GM21515 (cell line): ENCODE measurements at regions not wholly inside any gene's neighbourhood (a gene's known extent, or its start where the extent isn't known, plus 50 kb on each side); places are given as distances from the start of the nearest gene placed in this dataset.

Experiments used
- ATAC-seq: cut with Tn5 transposase; IDR thresholded peaks from one replicate; pipeline ENCODE4 v1.9.1; 2021; ENCODE audit not compliant: unreplicated experiment

DNA sequence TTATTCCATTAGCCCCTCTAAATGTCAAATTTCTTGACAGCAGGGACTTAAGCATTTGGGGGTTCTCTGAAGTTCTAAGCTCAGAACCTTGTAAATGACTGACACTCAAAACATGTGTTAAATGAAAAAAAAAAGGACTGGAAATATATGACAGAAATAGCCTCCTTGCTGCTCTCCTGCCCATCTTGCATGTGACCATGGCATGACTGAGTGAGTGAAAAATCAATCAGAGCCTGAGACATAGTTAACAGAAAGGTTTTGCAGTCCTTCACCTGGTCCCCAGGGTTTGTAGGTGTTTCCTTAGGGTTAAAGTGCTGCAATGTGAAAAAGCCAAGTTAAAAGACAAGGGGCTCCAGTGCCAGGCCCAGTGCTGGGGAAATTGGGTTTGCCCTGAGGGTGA, 168.1 kb downstream of the ZBTB18 start:
- ATAC-seq: no peak

DNA sequence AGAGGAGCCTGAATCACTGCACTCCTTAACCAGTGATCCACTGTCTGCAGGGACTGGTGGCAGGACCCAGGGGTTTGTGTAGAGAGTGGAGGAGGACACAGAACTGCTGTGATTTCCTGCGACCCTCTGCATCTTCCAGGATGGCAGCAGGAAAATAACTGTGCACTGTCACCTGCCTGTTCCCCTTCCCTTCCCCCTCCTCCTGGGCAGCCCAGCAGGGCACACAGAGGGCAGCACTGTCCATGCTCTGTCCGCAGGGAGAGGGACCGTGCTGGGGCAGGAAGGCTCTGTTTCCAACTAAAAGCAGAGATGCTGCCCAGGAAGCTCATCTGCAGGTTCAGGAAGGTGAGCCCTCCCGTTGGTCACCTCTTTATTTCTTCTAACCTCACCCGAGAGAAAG, 168.7 kb downstream of the ZBTB18 start:
- no peak for ATAC-seq

DNA sequence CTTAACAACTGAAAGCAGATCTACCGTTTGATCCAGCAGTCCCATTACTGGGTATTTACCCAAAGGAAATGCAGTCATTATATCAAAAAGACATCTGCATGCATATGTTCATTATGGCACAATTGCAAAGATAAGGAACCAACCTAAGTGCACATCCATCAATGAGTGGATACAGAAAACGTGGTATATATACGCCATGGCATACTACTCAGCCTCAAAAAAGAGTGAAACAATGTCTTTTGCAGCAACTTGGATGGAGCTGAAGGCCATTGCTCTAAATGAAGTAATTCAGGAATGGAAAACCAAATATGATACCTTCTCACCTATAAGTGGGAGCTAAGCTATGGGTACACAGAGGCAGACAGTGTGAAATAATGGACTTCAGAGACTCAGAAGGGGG, 169.3 kb downstream of the ZBTB18 start:
- ATAC-seq: no peak

DNA sequence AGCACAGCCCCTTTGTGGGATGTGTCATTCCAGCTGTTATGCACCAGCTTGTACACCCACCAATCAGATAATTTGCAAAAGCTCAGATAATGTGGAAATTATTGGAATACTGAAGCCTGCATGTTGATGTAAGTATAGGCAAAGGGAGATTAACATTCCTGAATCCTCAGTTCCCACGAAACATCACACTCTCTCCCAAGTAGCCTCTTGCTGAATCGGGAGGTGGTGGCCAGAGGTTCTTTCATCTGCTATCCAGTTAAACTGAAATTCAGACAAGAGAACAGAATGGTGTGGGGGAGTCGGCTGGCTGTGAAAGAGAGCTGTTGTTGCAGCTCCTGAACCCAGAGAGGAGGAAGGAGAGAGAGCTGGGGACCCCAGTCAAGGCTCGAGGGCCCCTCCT, 170.9 kb downstream of the ZBTB18 start:
- no peak for ATAC-seq

DNA sequence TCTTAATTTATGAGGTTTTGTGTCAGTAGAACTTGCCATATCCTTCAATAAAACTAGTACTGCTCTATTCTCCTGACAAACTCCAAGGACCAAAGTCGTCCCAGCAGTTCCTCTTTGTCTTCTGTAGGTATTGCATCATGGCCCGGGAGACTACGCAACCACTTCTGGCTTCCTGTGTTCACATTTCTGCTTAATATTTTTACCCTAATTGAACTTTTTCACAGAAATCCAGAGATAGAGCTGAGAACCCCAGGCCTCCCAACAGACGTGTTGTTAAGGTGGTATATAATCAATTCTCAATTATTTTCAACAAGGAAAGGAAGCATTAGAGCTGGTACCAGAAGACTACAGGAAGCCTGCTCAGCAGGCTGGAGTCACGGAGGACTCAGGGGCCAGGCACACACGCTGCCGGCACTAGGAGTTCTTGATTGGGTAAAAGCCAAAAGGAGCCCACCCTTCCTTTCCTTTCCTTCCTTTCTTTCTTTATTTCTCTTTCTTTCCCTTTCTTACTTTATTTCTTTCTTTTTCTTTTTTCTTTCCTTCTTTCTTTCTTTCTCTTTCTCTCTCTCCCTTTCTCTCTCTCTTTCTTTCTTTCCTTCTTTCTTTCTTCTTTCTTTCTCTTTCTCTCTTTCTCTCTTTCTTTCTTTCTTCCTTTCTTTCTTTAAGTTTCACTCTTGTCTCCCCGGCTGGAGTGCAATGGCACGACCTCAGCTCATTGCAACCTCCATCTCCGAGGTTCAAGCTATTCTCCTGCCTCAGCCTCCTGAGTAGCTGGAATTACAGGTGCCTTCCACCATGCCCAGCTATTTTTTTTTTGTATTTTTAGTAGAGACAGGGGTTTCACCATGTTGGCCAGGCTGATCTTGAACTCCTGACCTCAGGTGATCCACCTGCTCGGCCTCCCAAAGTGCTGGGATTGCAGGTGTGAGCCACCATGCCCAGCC, 173.7 kb downstream of the ZBTB18 start:
- ATAC-seq: no peak

DNA sequence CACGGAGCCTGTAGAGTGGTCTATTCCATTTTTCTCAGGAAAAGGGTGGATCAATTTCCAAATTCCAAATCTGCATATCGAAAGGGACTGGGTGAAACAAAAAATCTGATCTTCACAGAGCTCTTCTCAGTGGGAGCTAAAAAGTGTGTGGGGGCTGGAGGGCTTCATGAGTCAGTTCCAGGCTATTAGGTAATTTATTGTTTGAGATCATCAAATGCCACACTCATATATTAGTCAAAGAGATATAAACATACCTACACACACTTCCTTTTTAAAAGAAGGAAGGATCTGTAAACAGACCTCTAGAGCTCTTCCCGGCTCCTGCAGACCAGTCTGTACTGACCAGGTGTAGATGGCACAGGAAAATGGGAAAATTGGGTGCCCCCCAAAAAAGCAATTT, 175.4 kb downstream of the ZBTB18 start:
- ATAC-seq: no peak

DNA sequence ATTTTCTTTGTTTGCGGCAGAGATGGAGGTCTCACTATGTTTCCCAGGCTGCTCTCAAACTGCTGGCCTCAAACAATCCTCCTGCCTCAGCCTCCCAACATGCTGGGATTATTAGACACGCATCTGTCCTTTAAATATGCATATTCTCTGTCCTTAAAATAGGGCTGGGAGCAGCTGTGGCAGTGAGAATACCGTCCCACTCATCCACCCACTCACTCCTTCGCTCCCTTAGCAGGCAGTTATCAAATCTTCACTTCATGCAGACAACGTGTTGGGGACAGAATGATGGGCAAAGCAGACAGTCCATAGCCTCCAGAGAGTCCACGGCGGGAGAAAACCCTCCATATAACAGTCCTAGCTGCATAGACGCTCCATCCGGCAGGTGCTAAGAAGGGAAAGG, 179.4 kb downstream of the ZBTB18 start:
- no peak for ATAC-seq

DNA sequence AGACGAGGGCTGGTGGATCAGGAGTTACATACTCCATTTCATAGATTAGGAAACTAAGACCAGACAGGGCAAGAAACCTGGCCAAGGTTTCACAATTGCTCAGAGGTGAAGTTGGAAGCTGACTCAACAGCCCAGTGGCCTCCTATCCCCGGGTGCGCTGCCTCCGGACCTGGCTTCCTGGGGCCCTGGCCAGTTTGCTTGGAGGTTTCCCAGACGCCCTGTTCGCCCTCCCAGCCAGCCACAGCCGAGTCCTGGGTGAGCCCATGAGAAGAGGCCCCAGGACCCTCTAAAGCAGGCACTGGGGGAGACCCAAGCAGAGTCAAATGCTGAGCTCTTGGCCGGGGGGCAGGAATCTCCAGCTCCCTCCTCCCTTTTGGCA, 180.1 kb downstream of the ZBTB18 start:
- no peak for ATAC-seq

DNA sequence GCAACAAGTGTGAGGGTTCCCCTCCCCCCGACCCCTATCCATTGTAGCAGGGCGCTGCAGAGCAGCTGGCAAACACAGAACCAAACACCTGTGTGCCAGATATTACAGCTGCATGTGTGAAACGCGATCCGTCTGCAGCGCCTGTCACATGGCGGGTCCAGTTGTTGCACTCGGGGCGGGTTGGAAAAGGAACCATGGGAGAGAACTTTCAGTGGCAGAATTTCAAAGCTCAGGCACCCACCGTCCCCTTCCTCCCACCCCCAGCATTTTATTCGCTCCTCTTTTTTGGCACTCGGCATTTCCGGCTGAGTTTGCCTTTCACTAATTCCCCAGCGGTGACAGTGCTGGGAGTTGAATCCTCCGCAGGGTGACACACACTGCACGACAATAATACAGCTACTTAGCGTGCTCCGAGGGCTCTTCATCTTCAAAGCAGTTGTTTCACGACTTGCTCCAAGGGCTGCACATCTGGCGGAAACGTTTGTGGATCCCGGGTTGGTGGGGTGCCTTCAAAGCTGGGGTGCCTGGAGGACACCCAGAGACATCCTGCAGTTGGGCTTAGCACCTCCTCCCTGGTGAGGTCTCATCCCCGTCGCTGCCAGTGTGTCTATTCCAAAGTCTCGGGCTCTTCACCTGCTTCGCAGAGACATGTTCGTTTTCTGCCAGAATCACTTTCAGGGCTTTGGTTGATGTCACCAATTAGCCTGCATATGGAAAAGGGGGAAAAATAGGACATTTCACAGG, 180.7 kb downstream of the ZBTB18 start:
- no peak for ATAC-seq

DNA sequence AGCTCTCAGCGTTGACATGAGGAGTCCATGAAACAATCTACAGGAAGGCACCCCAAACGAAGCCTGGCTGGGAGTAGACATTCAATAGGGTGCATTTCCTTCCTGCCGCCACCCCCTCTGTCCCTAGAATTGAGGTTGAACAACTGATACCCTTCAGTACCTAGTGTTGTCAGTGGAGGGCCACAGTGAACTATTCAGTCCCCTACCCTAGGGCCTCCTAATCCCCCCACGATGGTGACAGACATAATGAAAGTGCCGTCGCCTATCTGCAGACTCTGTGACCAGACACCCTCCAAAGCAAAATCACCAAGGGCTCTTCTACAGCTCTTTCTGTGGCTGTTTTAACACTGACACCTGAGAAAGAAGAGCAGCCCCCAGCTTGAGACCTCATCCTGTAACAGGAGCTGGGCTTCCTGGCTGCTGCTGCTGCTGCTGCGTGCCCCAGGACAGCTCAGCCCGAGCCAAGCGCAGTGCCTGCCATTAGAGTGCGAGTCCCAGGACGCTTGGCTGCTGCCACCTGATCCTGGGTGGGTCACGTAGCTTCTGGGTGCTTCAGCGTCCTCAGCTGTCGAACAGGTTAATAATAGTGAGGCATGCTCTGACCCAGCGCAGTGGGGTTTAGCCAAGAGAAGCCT, 183.0 kb downstream of the ZBTB18 start:
- no peak for ATAC-seq

DNA sequence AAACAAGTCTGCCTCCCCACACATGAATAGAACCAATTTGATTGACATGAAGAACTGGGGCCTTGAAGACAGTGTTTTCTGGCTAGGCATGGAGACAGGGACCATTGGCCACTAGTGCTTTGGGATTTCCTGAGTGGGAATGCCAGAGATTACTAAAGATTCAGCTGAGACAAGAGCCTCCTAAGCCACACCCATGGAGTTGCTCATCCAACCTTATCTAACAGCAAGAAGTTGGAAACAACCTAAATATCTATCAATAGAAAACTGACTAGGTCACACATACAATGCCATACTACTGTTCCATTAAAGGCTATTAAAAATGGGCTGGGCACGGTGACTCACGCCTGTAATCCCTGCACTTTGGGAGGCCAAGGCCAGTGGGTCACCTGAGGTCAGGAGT, 184.1 kb downstream of the ZBTB18 start:
- ATAC-seq: no peak

DNA sequence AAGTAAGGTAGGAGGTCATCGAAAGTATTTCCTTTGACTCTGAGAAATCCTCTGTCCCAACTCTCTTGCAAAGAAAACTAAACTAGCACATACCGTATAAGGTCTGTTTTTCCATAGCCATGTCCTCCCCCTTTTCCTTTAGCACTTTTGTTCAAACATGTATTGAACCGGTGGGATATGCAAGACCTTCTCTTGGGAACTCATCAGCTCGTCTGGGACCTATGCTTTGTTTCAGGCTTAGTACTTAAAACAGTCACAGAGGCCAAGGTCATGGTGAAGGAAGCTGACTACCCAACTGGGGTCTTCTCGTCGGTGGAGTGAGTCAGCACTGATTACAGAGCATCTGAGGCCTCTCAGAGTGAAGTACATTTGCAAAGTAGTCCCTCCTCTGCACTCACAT, 185.0 kb downstream of the ZBTB18 start:
- no peak for ATAC-seq

DNA sequence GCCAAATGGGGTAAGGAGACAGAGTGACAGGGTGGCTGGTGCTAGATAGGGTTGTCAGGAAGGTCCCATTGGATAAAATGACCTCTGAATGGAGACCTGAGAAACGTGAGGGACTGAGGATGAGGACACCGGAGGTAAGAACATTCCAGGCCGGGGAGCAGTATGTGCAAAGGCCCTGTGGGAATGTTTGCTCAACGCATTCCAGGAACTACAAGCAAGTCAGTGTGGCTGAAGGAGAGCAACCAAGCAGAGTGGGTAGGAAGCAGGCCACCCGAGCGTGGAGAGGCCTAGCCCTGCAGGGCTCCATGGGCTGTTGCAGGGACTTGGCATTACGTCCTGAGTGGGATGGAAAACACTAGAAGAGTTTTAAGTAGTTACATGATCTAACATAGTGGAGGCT, 185.6 kb downstream of the ZBTB18 start:
- no peak for ATAC-seq

DNA sequence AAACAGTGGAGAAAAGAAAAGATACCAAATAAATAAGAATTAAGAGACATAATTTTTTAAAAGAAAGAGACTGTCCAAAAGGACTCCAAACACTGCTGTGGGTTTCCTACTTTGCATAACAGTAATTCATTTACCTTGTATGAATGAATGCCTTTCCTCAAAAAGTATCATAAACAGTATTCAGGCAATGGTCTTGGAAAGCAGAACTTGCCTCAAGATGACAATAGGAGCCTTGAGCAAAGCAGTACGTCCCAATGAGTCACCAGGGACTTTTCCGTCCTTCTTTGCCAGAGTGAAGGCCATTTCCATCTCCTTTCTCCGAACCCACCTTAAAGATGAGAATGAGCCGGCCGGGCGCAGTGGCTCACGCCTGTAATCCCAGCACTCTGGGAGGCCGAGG, 186.4 kb downstream of the ZBTB18 start:
- ATAC-seq: no peak

DNA sequence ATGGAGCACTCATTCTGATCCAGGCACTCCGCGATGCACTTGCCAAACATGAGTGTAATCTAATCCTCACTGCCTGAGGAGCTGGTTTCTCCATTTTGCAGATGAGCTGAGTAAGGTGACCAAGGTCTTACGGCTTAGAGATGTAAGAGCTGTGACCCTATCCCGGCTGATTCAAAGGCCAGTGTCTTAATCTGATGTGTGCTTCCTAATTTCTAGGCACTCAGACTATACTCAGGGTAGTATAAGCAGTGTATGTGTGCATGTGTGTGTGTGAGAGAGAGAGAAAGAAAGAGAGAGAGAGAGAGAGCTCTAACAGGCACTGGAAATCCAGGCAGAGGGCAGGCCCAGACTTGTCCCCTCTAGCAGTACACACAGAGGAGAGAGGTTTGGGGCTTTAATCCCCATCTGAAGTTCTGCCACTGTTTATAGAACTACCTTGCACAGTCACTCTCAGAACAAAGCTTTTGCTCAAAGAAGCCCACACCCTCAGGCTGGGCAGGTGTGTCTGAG, 188.2 kb downstream of the ZBTB18 start:
- peak; percentile 46 for ATAC-seq

DNA sequence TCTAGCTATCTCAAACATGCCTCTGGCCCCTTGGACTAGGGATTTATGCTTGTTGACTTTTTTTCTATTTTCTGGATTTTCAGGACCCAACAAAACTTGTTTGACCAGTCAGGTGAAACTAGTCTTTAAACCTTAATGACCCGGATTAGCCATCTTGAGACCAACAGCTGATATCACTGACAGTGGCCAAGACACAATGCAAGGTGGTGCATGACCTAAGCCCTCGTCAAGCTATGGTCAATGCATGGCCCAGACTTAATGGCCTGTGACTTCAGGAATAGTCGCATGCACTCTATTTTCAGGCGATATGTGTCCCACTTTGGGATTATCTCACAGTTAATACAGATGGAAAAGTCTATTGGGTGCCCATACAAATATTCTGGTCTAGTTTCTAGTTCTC, 190.4 kb downstream of the ZBTB18 start:
- no peak for ATAC-seq

DNA sequence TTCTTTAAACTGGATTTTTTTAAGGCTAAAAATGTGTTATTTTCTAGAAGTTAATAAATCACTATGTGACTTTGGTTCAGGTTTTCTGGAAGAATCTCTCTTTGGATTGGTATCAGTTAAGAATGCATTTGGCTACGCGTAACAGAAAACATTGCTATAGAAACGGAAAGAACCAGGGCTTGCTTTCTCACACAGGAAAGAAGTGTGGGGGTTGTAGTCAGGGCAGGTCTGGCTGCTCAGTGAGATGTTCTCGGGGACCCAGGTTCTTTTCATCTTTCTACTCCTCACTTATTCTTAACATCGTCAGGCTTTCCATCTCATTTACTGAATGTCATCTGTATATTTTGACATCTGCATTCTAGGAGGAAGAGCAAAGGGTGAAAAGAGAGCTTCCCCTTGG, 191.4 kb downstream of the ZBTB18 start:
- ATAC-seq: no peak

DNA sequence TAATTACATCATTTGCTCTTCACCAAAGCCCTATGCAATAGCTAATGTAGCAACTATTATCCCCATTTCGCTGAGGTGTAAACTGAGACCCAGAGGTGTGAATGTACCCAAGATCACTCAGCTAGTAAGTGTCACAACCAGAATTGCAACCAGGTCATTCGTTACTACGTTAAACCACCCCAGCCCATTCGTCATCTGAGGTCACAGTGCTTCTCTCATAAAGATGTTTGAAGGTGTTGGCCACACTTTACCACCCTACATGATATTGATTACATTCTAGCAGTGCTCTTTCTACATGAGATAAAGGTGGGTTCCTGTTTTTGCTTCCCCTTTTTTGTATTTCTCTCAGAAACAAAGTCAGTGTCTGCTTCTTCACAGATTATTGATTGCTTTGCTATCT, 195.3 kb downstream of the ZBTB18 start:
- ATAC-seq: no peak

DNA sequence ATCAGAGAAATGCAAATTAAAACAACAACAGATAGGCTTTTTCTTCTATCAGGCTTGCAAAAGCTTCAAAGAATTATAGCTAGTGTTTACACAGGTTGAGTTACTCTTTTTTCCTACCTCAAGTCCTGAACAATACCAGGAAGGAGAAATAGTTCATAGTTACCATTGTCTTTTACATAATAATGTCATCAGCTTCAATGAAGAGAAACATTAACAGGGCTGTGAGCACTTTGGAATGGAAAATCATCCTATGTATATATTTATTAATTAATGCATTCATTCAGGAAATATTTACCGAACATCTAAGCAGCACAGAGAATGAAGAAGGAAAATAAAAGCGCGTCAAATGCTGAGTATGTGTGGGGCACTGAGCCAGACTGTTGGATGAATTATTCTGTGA, 197.3 kb downstream of the ZBTB18 start:
- no peak for ATAC-seq

DNA sequence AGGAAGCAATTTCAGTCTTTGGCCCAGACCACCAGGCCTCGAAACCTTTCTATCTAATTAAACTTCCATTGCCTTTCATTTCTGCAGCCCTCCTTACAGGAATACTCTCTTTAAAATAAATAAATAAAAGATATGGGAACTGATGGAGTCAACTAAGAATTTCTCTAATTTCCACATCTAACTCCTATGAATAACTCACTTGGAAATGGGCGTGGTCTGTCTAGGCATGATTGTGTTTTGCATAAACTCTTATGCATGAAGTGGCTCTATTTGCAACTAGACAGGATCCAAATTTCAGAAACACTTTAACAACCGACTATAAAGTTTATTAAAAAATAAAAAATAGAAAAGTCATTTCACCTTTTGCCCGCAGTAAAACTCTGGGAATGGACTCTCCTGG, 199.5 kb downstream of the ADSS2 start:
- ATAC-seq: no peak

DNA sequence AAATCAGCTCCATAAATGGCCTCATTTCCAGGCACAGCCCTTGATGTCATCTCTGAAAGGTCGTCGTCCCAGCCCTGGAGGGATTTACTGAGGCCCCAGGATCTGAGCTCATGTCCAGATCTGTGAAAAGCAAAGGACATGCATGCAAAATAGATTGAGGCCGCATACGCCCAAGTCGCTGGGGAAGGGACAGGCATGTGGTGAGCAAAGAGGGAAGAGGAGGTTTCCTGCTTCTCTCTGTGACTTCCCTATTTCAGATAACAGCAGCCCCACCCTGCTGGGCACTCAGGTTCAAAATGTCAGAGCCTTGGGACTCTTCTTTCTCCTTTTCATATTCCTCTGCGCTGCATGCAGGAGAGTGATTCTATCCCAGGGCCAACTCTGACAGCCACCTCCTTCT, 197.2 kb downstream of the ADSS2 start:
- ATAC-seq: peak; percentile 86
